ENCODE measurements at regions not wholly inside any gene's neighbourhood (a gene's known extent, or its start where the extent isn't known, plus 50 kb on each side); places are given as distances from the start of the nearest gene placed in this dataset.

DNA sequence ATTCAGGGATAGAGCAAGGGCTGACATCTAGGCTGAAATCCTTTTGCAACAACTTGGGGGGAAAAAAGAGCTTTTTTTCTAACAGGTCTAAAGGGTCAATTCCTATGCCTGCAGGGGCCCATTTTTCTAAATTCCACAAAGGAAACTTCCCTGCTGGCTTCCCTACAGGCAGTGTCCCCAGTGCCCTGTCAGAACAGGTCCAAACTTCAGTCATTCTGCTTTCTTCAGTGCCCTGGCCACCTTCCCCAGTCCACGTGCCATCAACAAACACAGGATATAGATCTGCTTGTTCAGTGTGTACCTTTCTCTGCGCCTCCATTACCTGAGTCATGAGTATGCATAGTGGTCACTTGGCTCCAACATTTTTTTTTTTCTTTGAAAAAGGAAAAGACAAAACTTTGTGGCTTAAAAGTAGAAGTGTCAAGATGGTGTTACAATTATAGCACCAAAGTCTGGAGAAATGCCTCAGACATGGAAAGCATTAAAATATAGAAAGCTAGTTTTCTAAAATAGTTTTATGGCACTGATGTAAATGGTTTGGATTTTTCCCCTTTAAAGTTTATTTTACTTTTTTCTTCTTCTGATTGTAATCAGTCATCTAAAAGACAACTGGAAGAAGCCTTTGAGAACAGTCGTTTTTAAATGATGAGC, 84.0 kb upstream of the JADE1 start:
- Mint-ChIP-seq H3K9me3 (peaks cover 0 to 2% (median 0%) of the 10 kb centered on the region in 7 donors), H3K27ac (no peak overlapping the region), H3K4me3 (no peak overlapping the region), H3K4me1 (no peaks in the 10 kb centered on the region), H3K36me3 (no peaks in the 10 kb centered on the region), H3K27me3 (peaks cover 16% of the 10 kb centered on the region)
- Histone ChIP-seq H3K4me3 (ENCODE audit: low read depth, low read length) (no peak overlapping the region), H3K9me3 (ENCODE audit: control insufficient read depth in 2 of 2, low read length in 2 of 2) (no peaks in the 10 kb centered on the region), H3K36me3 (ENCODE audit: control insufficient read depth, insufficient read depth, low read length) (no peaks in the 10 kb centered on the region), H3K4me1 (ENCODE audit: control insufficient read depth, insufficient read depth, low read length, poor library complexity, severe bottlenecking) (no peaks in the 10 kb centered on the region), H3K27ac (ENCODE audit: insufficient read depth, low read length, poor library complexity, severe bottlenecking) (no peak overlapping the region), H3K27me3 (ENCODE audit: control insufficient read depth, insufficient read depth, low read length) (no peaks in the 10 kb centered on the region)
- DNase-seq (no peak), ATAC-seq (ENCODE audit: low read depth in 2 of 2) (no peak)

DNA sequence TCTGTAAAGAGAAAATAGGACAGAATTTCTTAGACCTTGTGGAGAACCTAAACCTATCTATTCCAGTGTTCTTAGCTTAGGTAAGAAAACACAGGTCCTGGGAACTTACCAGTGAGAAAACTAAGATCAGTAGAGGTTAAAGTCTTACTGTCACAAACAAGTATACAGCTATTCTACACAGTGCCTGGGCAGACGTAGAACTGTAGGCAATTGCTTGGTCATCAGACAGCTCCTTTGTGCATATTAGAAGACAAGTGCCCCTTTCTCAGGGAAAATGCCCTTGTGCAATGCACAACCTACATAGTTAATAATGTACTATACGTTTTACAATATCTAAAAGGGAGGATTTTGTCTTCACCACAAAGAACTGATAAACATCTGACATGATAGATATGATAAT, 86.6 kb upstream of the JADE1 start:
- peaks cover 0 to 2% (median 0%) of the 10 kb centered on the region in 7 donors for H3K9me3 Mint-ChIP-seq
- no peak for ATAC-seq (ENCODE audit: low read depth in 2 of 2)

DNA sequence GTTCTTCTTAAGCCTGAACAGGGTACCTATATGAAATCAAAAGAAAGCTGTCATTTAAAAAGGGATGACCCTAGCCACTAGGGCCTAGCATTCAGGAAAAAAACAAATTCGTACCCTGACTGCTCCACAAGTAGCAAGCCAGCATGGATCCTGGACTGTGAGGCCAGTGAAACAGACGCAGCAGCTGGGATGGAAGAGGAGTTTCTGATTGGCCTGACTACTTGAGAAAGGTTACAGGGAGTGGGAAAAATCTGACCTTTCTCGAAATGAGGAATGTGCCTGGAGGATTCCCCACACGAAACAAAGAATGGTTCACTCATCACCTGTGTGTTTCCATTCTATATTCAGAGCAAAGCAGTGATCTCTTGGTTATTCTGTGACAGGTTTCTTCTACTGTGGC, 87.6 kb upstream of the JADE1 start:
- Histone ChIP-seq H3K4me1 (ENCODE audit: control insufficient read depth, insufficient read depth, low read length, poor library complexity, severe bottlenecking) (no peaks in the 10 kb centered on the region), H3K9me3 (ENCODE audit: control insufficient read depth in 2 of 2, low read length in 2 of 2) (no peaks in the 10 kb centered on the region), H3K27ac (ENCODE audit: insufficient read depth, low read length, poor library complexity, severe bottlenecking) (no peak overlapping the region), H3K27me3 (ENCODE audit: control insufficient read depth, insufficient read depth, low read length) (no peaks in the 10 kb centered on the region), H3K4me3 (ENCODE audit: low read depth, low read length) (no peak overlapping the region), H3K36me3 (ENCODE audit: control insufficient read depth, insufficient read depth, low read length) (no peaks in the 10 kb centered on the region)
- DNase-seq, result no peak
- Mint-ChIP-seq H3K4me3 (no peak overlapping the region), H3K36me3 (no peaks in the 10 kb centered on the region), H3K27me3 (peaks cover 16% of the 10 kb centered on the region), H3K9me3 (peaks cover 0 to 2% (median 0%) of the 10 kb centered on the region in 7 donors), H3K27ac (no peak overlapping the region), H3K4me1 (no peaks in the 10 kb centered on the region)
- no peak for ATAC-seq (ENCODE audit: low read depth in 2 of 2)

More for the DNA sequence above, 86.6 kb upstream of the JADE1 start:
- Histone ChIP-seq H3K36me3 (ENCODE audit: control insufficient read depth, insufficient read depth, low read length) (no peaks in the 10 kb centered on the region), H3K4me1 (ENCODE audit: control insufficient read depth, insufficient read depth, low read length, poor library complexity, severe bottlenecking) (no peaks in the 10 kb centered on the region), H3K9me3 (ENCODE audit: control insufficient read depth in 2 of 2, low read length in 2 of 2) (no peaks in the 10 kb centered on the region), H3K27ac (ENCODE audit: insufficient read depth, low read length, poor library complexity, severe bottlenecking) (no peak overlapping the region), H3K27me3 (ENCODE audit: control insufficient read depth, insufficient read depth, low read length) (no peaks in the 10 kb centered on the region), H3K4me3 (ENCODE audit: low read depth, low read length) (no peak overlapping the region)
- no peak for DNase-seq
- Mint-ChIP-seq H3K4me3 (no peak overlapping the region), H3K4me1 (no peaks in the 10 kb centered on the region), H3K27ac (no peak overlapping the region), H3K27me3 (peaks cover 20% of the 10 kb centered on the region), H3K36me3 (no peaks in the 10 kb centered on the region)

GRCh38 chr4:128720270-128720669, 89.2 kb upstream of the JADE1 start:
- Mint-ChIP-seq H3K36me3 (no peaks in the 10 kb centered on the region), H3K4me3 (no peak overlapping the region), H3K4me1 (no peaks in the 10 kb centered on the region), H3K27ac (no peak overlapping the region), H3K27me3 (peaks cover 16% of the 10 kb centered on the region), H3K9me3 (peaks cover 0 to 2% (median 0%) of the 10 kb centered on the region in 7 donors)
- ATAC-seq (ENCODE audit: low read depth in 2 of 2) (no peak), DNase-seq (no peak)
- Histone ChIP-seq H3K9me3 (ENCODE audit: control insufficient read depth in 2 of 2, low read length in 2 of 2) (no peaks in the 10 kb centered on the region), H3K27ac (ENCODE audit: insufficient read depth, low read length, poor library complexity, severe bottlenecking) (no peak overlapping the region), H3K27me3 (ENCODE audit: control insufficient read depth, insufficient read depth, low read length) (no peaks in the 10 kb centered on the region), H3K4me1 (ENCODE audit: control insufficient read depth, insufficient read depth, low read length, poor library complexity, severe bottlenecking) (no peaks in the 10 kb centered on the region), H3K36me3 (ENCODE audit: control insufficient read depth, insufficient read depth, low read length) (no peaks in the 10 kb centered on the region), H3K4me3 (ENCODE audit: low read depth, low read length) (no peak overlapping the region)

- Mint-ChIP-seq H3K9me3 (peaks cover 0 to 2% (median 0%) of the 10 kb centered on the region in 7 donors), H3K27me3 (peaks cover 16% of the 10 kb centered on the region), H3K36me3 (no peaks in the 10 kb centered on the region), H3K27ac (no peak overlapping the region), H3K4me1 (no peaks in the 10 kb centered on the region), H3K4me3 (no peak overlapping the region)
- no peaks in the 10 kb centered on the region for H3K4me1 ChIP-seq (ENCODE audit: control insufficient read depth, insufficient read depth, low read length, poor library complexity, severe bottlenecking)
- H3K4me3 ChIP-seq (ENCODE audit: low read depth, low read length), result no peak overlapping the region
- no peaks in the 10 kb centered on the region for H3K9me3 ChIP-seq (ENCODE audit: control insufficient read depth in 2 of 2, low read length in 2 of 2)
- no peaks in the 10 kb centered on the region for H3K36me3 ChIP-seq (ENCODE audit: control insufficient read depth, insufficient read depth, low read length)
- no peaks in the 10 kb centered on the region for H3K27me3 ChIP-seq (ENCODE audit: control insufficient read depth, insufficient read depth, low read length)
- H3K27ac ChIP-seq (ENCODE audit: insufficient read depth, low read length, poor library complexity, severe bottlenecking), result no peak overlapping the region
- DNase-seq (no peak), ATAC-seq (ENCODE audit: low read depth in 2 of 2) (no peak)
Measured at GRCh38 chr4:128718768-128719167, 90.7 kb upstream of the JADE1 start.

- no peaks in the 10 kb centered on the region for H3K27me3 ChIP-seq (ENCODE audit: control insufficient read depth, insufficient read depth, low read length)
- no peaks in the 10 kb centered on the region for H3K9me3 ChIP-seq (ENCODE audit: control insufficient read depth in 2 of 2, low read length in 2 of 2)
- no peaks in the 10 kb centered on the region for H3K36me3 ChIP-seq (ENCODE audit: control insufficient read depth, insufficient read depth, low read length)
- no peak overlapping the region for H3K27ac ChIP-seq (ENCODE audit: insufficient read depth, low read length, poor library complexity, severe bottlenecking)
- H3K36me3 Mint-ChIP-seq, result no peaks in the 10 kb centered on the region
- no peak overlapping the region for H3K27ac Mint-ChIP-seq
- peaks cover 11% of the 10 kb centered on the region for H3K27me3 Mint-ChIP-seq
- H3K4me3 Mint-ChIP-seq, result no peak overlapping the region
- H3K4me3 ChIP-seq (ENCODE audit: low read depth, low read length), result no peak overlapping the region
- DNase-seq (no peak), ATAC-seq (ENCODE audit: low read depth in 2 of 2) (no peak)
- H3K4me1 ChIP-seq (ENCODE audit: control insufficient read depth, insufficient read depth, low read length, poor library complexity, severe bottlenecking), result no peaks in the 10 kb centered on the region
- H3K4me1 Mint-ChIP-seq, result no peaks in the 10 kb centered on the region
- peaks cover 0 to 2% (median 0%) of the 10 kb centered on the region in 7 donors for H3K9me3 Mint-ChIP-seq
Measured at GRCh38 chr4:128716338-128716737, 93.2 kb upstream of the JADE1 start.

DNA sequence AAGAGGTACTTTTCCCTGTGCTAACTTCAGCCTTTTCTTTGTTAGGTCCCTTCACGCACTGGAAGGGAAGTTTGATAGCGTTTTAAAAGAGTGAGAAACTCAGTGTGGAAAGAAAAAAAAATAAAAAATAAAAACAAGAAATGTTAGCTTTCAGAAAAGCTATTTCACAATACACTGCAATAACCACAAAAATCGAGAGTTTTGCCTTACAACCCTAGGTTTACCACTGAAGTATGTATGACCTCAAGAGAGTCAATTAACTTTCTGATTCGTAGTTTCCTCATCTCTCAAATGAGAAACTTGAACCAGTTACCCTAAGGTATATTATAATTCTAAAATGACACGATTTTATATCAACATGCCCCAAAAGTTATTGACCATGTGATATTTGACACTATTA, 93.9 kb upstream of the JADE1 start:
- Histone ChIP-seq H3K4me3 (ENCODE audit: low read depth, low read length) (no peak overlapping the region), H3K36me3 (ENCODE audit: control insufficient read depth, insufficient read depth, low read length) (no peaks in the 10 kb centered on the region), H3K4me1 (ENCODE audit: control insufficient read depth, insufficient read depth, low read length, poor library complexity, severe bottlenecking) (no peaks in the 10 kb centered on the region), H3K9me3 (ENCODE audit: control insufficient read depth in 2 of 2, low read length in 2 of 2) (no peaks in the 10 kb centered on the region), H3K27ac (ENCODE audit: insufficient read depth, low read length, poor library complexity, severe bottlenecking) (no peak overlapping the region), H3K27me3 (ENCODE audit: control insufficient read depth, insufficient read depth, low read length) (no peaks in the 10 kb centered on the region)
- Mint-ChIP-seq H3K27me3 (peaks cover 9% of the 10 kb centered on the region), H3K36me3 (no peaks in the 10 kb centered on the region), H3K4me1 (no peaks in the 10 kb centered on the region), H3K4me3 (no peak overlapping the region), H3K27ac (no peak overlapping the region), H3K9me3 (peaks cover 0 to 2% (median 0%) of the 10 kb centered on the region in 7 donors)
- ATAC-seq (ENCODE audit: low read depth in 2 of 2), result no peak
- DNase-seq, result no peak

DNA sequence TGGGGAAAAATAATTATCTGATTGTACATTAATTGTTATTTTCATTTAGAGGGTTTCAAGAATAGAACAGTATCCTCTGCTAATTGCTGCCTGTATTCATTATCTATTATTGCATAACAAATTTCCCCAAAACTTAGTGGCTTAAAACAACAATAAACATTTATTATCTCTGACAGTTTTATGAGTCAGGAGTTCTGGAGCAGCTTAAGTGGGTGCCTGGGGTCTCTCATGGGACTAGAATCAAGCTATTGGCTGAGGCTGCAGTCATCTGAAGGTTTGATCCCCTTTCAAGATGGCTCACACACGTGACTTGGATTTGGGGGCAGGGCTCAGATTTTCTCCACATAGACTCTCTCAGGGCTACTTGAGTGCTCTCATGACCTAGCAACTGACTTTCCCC, 98.1 kb upstream of the JADE1 start:
- H3K27ac ChIP-seq (ENCODE audit: insufficient read depth, low read length, poor library complexity, severe bottlenecking), result no peak overlapping the region
- Mint-ChIP-seq H3K9me3 (peaks cover 0 to 2% (median 0%) of the 10 kb centered on the region in 7 donors), H3K36me3 (no peaks in the 10 kb centered on the region), H3K4me3 (no peak overlapping the region), H3K27me3 (no peaks in the 10 kb centered on the region), H3K4me1 (peaks cover 3 to 12% (median 5%) of the 10 kb centered on the region in 4 donors), H3K27ac (no peak overlapping the region)
- no peaks in the 10 kb centered on the region for H3K4me1 ChIP-seq (ENCODE audit: control insufficient read depth, insufficient read depth, low read length, poor library complexity, severe bottlenecking)
- no peak for DNase-seq
- no peaks in the 10 kb centered on the region for H3K9me3 ChIP-seq (ENCODE audit: control insufficient read depth in 2 of 2, low read length in 2 of 2)
- no peak overlapping the region for H3K4me3 ChIP-seq (ENCODE audit: low read depth, low read length)
- H3K27me3 ChIP-seq (ENCODE audit: control insufficient read depth, insufficient read depth, low read length), result no peaks in the 10 kb centered on the region
- no peak for ATAC-seq (ENCODE audit: low read depth in 2 of 2)
- no peaks in the 10 kb centered on the region for H3K36me3 ChIP-seq (ENCODE audit: control insufficient read depth, insufficient read depth, low read length)

Data from CD4-positive, CD25-positive, alpha-beta regulatory T cell (primary cell).